CD4-positive, alpha-beta T cell treated with Interleukin-6 for 4 hours (primary cell): ENCODE measurements at regions not wholly inside any gene's neighbourhood (a gene's known extent, or its start where the extent isn't known, plus 50 kb on each side); places are given as distances from the start of the nearest gene placed in this dataset.
"Not testable (repeated sequence)": the region's sequence is repeated elsewhere in the genome, so short reads cannot be mapped to it uniquely, and the experiment has no call there.

Experiments used
- DNase-seq: peaks from one replicate; pipeline ENCODE4 v3.0.0-alpha.2; 2020; ENCODE audit warnings: mixed read lengths

- no peak for DNase-seq
These were observed 438.8 kb upstream of the CDH20 start for GRCh38 chr18:60894254-60894945.

- DNase-seq, result no peak
These were observed 438.0 kb upstream of the CDH20 start for GRCh38 chr18:60895181-60895580.

GRCh38 chr18:60898111-60898510 is 435.1 kb upstream of the CDH20 start:
- no peak for DNase-seq

- DNase-seq, result no peak
These were observed 427.5 kb upstream of the CDH20 start for GRCh38 chr18:60905699-60906098.

- DNase-seq, result no peak
These were observed 422.7 kb upstream of the CDH20 start for GRCh38 chr18:60910534-60910933.

GRCh38 chr18:60911504-60911903 is 421.7 kb upstream of the CDH20 start:
- no peak for DNase-seq

GRCh38 chr18:60915160-60915559 is 418.1 kb upstream of the CDH20 start:
- no peak for DNase-seq

GRCh38 chr18:60918862-60919261 is 414.4 kb upstream of the CDH20 start:
- not testable (repeated sequence) for DNase-seq

- DNase-seq, result no peak
These were observed 407.3 kb upstream of the CDH20 start for GRCh38 chr18:60925892-60926291.

GRCh38 chr18:60929966-60930365 is 403.3 kb upstream of the CDH20 start:
- no peak for DNase-seq

GRCh38 chr18:60935041-60935910 is 398.0 kb upstream of the CDH20 start:
- no peak for DNase-seq

- no peak for DNase-seq
These were observed 397.1 kb upstream of the CDH20 start for GRCh38 chr18:60936101-60936500.

GRCh38 chr18:60943297-60943696 is 389.9 kb upstream of the CDH20 start:
- no peak for DNase-seq

GRCh38 chr18:60950634-60951033 is 382.6 kb upstream of the CDH20 start:
- DNase-seq, result no peak

GRCh38 chr18:60951091-60951490 is 382.1 kb upstream of the CDH20 start:
- no peak for DNase-seq

GRCh38 chr18:60962625-60963024 is 370.6 kb upstream of the CDH20 start:
- DNase-seq, result no peak

- DNase-seq, result no peak
These were observed 367.4 kb upstream of the CDH20 start for GRCh38 chr18:60965856-60966255.

- no peak for DNase-seq
These were observed 366.4 kb upstream of the CDH20 start for GRCh38 chr18:60966876-60967275.

- DNase-seq, result no peak
These were observed 357.8 kb upstream of the CDH20 start for GRCh38 chr18:60975420-60975819.

GRCh38 chr18:60976976-60977375 is 356.3 kb upstream of the CDH20 start:
- no peak for DNase-seq

GRCh38 chr18:60978338-60978737 is 354.9 kb upstream of the CDH20 start:
- DNase-seq, result no peak

GRCh38 chr18:60980422-60981005 is 352.7 kb upstream of the CDH20 start:
- DNase-seq, result no peak

- DNase-seq, result no peak
These were observed 351.4 kb upstream of the CDH20 start for GRCh38 chr18:60981682-60982328.
